Prostate gland (tissue), 2 donors: ENCODE measurements at regions not wholly inside any gene's neighbourhood (a gene's known extent, or its start where the extent isn't known, plus 50 kb on each side); places are given as distances from the start of the nearest gene placed in this dataset.

Experiments used
- POLR2AphosphoS5 ChIP-seq: sonication (generic); formaldehyde crosslinking; IDR thresholded peaks from one replicate; pipeline ENCODE4 v1.6.1; 2017; ENCODE audit warnings: antibody characterized with exemption
- TF ChIP-seq, protein P1 (sequence below), 4 experiments: fragments of 200-600 bp in 2 of 4; fragments of 450-650 bp in 2 of 4; sonication (generic) in 2 of 4; IDR thresholded peaks; 1 replicate in 3 of 4; 2 replicates in 1 of 4; pipeline ENCODE4 v1.5.1; 2016 to 2019; ENCODE audit warnings: antibody characterized with exemption in 4 of 4, mild to moderate bottlenecking in 2 of 4, moderate library complexity in 2 of 4

DNA sequence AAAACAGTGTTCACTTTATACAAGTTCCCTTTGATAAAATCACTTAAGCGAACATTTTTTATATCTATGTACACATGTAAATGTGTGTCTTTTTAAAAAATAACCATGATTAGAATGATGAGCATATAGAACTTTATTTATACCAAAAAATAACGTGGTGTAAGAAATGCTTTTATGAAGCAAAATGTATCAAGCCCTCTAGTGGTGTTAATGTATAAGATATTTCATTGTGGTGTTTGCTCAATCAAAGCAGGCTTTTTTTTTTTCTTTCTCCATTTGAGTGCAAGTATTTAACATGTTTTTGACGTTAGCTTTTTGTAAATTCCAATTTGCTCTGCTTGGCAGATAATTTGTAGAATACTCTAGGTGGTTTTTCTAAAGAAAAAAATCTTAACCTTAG, 2092.4 kb upstream of the TENM3 start:
- TF ChIP-seq, protein P1, sequence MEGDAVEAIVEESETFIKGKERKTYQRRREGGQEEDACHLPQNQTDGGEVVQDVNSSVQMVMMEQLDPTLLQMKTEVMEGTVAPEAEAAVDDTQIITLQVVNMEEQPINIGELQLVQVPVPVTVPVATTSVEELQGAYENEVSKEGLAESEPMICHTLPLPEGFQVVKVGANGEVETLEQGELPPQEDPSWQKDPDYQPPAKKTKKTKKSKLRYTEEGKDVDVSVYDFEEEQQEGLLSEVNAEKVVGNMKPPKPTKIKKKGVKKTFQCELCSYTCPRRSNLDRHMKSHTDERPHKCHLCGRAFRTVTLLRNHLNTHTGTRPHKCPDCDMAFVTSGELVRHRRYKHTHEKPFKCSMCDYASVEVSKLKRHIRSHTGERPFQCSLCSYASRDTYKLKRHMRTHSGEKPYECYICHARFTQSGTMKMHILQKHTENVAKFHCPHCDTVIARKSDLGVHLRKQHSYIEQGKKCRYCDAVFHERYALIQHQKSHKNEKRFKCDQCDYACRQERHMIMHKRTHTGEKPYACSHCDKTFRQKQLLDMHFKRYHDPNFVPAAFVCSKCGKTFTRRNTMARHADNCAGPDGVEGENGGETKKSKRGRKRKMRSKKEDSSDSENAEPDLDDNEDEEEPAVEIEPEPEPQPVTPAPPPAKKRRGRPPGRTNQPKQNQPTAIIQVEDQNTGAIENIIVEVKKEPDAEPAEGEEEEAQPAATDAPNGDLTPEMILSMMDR (IDR thresholded peaks at IDR 0.05) = no peak
- TF ChIP-seq POLR2AphosphoS5 = no peak
